NCI-H345 (cell line): ENCODE measurements at regions not wholly inside any gene's neighbourhood (a gene's known extent, or its start where the extent isn't known, plus 50 kb on each side); places are given as distances from the start of the nearest gene placed in this dataset.

Experiments
- DNase-seq: peaks from one replicate; lab custom pipeline; 2025; lab: John Stamatoyannopoulos, UW

GRCh38 chr12:91967590-91967989, 178.1 kb downstream of the BTG1 start:
- DNase-seq, result no peak

GRCh38 chr12:91965781-91966180, 179.9 kb downstream of the BTG1 start:
- no peak for DNase-seq

GRCh38 chr12:91964501-91964900, 181.1 kb downstream of the BTG1 start:
- DNase-seq, result no peak

- no peak for DNase-seq
Measured at GRCh38 chr12:91959220-91959619, 186.4 kb downstream of the BTG1 start.

- no peak for DNase-seq
Measured at GRCh38 chr12:91958816-91959215, 186.8 kb downstream of the BTG1 start.

GRCh38 chr12:91954747-91955146, 190.9 kb downstream of the BTG1 start:
- DNase-seq, result no peak

- DNase-seq, result no peak
Measured at GRCh38 chr12:91954326-91954725, 191.3 kb downstream of the BTG1 start.

GRCh38 chr12:91952916-91953315, 192.7 kb downstream of the BTG1 start:
- DNase-seq, result no peak

GRCh38 chr12:91951571-91951970, 194.1 kb downstream of the BTG1 start:
- DNase-seq, result no peak

- no peak for DNase-seq
Measured at GRCh38 chr12:91948504-91948903, 197.1 kb downstream of the BTG1 start.

- no peak for DNase-seq
Measured at GRCh38 chr12:91947459-91947858, 198.2 kb downstream of the BTG1 start.

- no peak for DNase-seq
Measured at GRCh38 chr12:91944637-91945036, 201.0 kb downstream of the BTG1 start.

- no peak for DNase-seq
Measured at GRCh38 chr12:91940826-91941570, 204.6 kb downstream of the BTG1 start.

- DNase-seq, result no peak
Measured at GRCh38 chr12:91940322-91940721, 205.3 kb downstream of the BTG1 start.

- no peak for DNase-seq
Measured at GRCh38 chr12:91937706-91938105, 207.9 kb downstream of the BTG1 start.

GRCh38 chr12:91937009-91937408, 208.6 kb downstream of the BTG1 start:
- DNase-seq, result no peak

- DNase-seq, result no peak
Measured at GRCh38 chr12:91935296-91935695, 210.3 kb downstream of the BTG1 start.

- DNase-seq, result no peak
Measured at GRCh38 chr12:91931111-91931510, 214.5 kb downstream of the BTG1 start.

GRCh38 chr12:91928501-91928900, 217.1 kb downstream of the BTG1 start:
- no peak for DNase-seq

GRCh38 chr12:91926848-91927247, 218.8 kb downstream of the BTG1 start:
- peak; percentile 77 for DNase-seq

- DNase-seq, result no peak
Measured at GRCh38 chr12:91924827-91925226, 220.8 kb downstream of the BTG1 start.

GRCh38 chr12:91923864-91924263, 221.8 kb downstream of the BTG1 start:
- DNase-seq, result no peak

GRCh38 chr12:91922674-91923073, 223.0 kb downstream of the BTG1 start:
- DNase-seq, result no peak

GRCh38 chr12:91922139-91922538, 223.5 kb downstream of the BTG1 start:
- DNase-seq, result no peak
